ENCODE measurements at regions not wholly inside any gene's neighbourhood (a gene's known extent, or its start where the extent isn't known, plus 50 kb on each side); places are given as distances from the start of the nearest gene placed in this dataset.

DNA sequence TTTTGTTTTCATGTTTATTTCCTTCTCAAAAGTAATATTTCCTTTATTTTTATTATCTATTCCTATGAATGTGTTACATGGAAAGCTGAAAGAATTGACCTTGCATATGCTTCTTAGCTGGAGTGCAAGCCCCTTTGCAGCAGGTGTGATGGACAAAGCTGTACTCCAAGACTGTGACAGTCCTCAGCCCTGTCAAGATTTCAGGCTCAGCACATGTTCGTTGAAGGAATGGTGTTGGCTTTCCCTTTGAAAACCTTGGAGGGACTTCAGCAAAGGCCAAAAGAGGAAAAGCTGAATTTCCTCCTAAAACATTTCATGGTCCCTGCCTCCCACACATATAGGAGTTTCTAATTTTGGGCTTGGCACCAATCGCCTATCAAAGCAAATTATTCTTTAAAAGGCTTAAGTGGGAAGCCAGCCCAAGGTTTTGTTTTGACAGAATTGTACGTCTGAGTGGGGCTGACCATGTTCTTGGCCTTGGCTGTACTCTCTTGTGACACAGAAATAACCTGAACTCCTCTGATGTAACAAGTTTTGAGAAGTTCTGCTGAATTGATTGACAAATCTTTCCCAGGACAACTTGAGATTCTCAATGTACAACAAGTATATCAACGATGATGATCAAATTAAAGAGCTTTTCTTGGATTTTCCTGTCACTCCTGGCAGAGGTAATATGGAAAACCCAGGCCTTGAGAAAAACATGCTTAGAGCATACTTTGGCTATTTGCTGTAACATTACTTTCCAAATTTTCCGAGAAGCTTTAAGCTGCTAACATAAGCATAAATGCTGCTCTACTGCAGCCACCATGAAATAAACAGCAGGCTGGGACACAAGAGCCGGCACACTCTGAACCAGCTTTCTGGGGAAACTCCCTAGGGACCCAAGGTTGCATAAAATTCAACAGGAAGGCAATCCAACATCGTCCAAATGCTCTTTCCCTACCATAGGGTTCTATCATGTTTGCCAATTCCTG, 135.7 kb upstream of the ZNF648 start:
- DNase-seq (ENCODE audit: low read depth, low spot score), result no peak

DNA sequence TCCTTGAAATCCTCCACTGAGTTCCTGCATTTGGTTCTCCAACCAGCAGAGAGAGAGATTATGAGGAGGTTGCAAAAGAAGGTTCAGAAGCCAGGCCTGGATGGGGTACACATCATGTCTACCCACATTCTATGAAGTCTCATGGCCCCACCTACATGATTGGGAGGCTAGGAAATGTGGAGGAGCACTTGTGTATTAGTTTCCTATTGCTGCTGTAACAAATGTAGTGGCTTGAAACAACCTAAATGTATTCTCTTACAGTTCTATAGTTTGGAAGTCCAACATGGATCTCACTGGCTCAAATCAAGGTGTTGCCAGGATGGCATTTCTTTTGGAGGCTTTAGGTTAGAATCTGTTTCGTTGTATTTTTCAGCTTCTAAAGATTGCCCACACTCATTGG, 134.2 kb upstream of the ZNF648 start:
- no peak for DNase-seq (ENCODE audit: low read depth, low spot score)

DNA sequence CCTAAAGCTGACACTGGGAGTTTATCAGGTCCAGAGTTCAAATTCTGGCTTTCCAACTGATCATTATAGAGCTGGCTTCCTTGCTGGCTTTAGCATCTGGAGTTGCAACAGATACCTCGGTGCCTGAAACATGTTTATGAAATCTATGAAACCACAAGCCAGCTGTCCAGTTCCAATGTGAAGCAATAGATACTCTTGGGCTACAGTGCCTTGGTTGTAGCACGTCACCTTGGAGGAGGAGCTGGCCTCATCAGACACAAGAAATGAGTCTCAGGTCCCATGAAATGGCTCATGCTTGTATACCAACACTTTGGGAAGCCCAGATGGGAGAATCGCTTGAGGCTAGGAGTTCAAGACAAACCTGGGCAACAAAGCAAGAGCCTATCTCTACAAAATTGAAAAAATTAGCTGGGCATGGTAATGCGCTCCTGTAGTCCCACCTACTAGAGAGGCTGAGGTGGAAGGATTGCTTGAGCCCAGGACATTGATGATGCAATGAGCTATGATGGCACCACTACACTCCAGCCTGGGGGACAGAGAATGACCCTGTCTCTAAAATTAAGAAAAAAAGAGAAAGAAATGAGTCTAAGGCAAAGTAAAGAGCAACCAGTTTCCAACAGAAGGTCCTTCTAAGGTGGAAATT, 132.5 kb upstream of the ZNF648 start:
- no peak for DNase-seq (ENCODE audit: low read depth, low spot score)

DNA sequence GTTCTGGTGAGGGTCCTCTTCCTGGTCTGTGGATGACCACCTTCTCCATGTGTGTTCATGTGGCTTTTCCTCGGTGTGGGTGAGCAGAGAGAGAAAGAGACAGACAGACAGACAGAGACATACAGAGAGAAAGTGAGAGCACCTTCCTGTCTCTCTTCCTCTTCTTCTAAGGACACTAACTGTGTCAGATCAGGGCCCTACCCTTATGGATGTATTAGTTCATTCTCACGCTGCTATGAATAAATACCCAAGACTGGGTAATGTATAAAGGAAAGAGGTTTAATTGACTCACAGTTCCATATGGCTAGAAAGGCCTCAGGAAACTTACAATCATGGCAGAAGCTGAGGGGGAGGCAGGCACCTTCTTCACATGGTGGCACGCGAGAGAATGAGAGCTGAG, 131.5 kb upstream of the ZNF648 start:
- DNase-seq (ENCODE audit: low read depth, low spot score), result no peak

DNA sequence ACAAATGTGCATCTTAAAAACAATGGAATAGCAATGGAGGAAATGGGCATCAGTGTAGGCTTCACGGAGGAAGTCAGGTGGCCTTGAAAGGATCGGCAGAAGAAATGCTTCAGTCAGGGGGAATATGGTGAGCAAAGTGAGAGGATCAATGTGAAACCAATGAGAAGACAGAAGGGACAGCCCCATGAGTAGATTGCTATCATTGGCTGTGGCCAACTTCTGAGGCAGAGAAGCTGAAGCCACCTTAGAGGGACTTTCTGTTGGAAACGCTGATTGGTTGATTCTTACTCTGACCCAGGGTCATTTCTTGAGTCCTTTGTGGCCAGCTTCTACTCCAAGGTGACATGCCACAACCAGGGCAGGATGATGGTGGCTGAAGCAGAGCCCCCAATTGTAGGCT, 130.7 kb upstream of the ZNF648 start:
- no peak for DNase-seq (ENCODE audit: low read depth, low spot score)

DNA sequence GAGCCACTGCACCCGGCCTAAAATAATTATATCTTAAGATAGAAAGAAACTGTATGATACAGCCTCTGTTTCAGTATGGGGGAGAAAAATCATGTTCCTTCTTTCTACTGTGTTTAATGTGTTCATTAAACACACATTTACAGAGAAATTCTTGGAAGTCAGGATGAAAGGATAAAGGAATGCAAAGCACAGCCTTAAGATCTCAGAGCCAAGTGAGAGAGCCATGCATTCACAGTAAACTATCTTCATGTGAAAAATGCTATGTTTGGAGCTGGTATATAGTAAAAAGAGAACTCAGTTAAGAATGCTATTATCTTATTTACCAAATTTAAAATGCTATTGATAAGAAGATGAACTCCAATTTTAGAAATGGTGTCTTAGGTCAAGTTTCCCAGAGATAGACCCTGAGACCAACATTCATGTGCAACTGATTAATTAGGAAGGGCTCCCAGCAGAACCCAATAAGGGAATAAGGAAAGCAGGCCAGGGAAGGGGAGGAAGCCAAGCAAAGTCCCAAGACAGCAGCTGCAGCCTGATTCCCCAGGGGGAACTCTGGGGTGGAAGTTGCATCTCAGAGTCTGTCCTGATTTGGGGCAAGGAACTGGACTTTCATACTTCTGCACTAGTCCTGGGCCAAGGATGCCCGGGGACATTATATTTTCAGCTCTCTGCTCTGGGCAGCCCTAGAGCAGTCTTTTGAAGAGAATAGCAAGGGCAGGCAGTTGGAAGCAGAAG, 130.0 kb upstream of the ZNF648 start:
- DNase-seq (ENCODE audit: low read depth, low spot score), result no peak

DNA sequence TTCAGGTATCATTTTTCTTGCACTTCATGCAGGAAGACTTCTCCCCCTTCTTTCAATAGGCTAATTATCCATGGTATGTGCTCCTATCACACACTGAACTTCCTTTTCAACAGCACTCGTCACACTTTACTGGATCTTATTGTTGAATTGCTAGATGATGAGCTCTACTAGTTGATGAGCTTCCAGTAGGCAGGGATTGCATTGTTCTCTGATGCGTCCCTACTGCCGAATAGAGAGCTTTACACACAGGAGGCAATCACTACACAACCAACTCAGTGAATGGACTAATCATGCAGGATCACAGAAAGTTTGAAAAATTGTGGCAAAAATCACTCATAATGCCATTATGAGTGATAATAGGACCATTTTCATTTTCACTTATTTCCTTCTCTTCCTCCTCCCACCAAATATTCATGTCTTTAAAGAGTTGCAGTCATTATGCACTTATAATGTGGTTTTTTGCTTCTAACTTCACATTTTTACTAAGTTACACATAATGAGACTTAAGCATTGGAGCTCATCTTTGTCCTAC, 128.1 kb upstream of the ZNF648 start:
- DNase-seq (ENCODE audit: low read depth, low spot score), result no peak

DNA sequence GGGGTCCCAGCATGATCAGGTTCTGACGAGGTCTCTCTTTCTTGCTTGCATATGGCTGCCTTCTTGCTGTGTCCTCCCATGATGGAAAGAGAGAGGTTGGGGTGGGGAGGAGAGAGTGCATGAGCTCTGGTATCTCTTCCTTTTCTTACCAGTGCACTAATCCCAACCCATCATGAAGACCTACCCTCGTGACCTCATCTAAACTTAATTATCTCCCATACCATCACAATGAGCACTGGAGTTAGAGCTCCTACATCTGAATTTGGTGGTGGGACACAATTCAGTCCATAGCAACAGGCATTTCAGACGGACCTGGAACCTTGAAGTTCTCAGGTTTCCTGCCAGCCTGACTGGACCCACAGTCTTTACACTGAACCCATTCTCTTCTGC, 125.2 kb upstream of the ZNF648 start:
- no peak for DNase-seq (ENCODE audit: low read depth, low spot score)

DNA sequence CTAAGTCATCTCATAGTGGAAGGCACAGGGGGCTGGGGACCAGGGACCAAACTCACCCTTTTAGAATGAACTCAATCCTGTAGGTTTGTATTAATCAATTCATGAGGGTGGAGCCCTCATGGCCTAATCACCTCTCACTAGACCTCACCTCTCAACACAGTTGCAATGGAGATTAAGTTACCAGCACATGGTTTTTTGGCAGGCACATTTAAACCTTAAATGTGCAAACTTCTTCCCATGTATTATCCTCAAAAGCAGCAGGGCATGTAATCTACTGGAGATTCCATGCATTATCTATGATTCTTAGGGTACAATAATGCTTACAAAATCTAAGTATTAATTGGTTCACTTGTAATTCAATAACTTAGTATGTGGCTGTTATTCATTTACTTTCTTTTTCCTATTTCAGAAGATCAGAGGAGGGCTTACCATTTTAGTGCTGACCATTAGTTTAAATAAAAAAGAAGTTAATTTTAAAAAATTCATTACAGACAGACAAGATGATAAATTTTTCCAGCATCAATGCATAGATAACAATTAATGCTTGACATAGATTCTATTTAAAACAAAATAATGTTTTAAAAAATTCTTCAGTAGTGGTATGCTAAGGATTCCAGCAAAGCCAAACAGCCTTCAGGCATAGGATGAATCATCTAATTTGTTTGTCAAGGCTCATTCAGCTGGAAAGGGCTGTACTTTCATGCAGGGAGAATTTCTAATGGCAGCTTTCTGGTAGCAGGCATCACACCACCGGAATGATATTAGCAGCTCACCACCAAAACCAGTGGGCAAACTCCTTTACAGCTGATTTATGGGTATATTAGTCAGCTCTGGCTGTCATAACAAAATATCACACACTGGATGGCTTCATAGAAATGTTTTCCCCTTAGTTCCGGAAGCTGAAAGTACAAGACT, 124.6 kb upstream of the ZNF648 start:
- DNase-seq (ENCODE audit: low read depth, low spot score), result no peak

DNA sequence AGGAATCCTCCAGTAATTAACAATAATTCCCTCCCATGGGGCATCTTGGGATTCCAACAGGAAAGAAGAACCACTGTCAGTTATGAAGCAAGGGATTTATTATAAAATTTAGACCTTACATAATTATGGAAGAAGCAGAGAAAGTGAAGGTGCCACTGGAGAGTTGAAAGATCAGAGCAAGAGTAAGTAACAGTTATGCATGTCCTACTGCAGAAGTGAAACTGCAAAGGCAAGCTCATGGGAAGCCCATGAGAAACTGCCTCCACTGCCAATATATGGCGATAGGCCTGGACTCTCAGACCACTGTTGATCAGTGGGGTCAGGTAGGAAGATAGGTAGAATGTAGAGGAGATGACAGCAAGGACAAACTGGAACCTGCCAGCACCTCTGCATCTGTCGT, 123.6 kb upstream of the ZNF648 start:
- no peak for DNase-seq (ENCODE audit: low read depth, low spot score)

DNA sequence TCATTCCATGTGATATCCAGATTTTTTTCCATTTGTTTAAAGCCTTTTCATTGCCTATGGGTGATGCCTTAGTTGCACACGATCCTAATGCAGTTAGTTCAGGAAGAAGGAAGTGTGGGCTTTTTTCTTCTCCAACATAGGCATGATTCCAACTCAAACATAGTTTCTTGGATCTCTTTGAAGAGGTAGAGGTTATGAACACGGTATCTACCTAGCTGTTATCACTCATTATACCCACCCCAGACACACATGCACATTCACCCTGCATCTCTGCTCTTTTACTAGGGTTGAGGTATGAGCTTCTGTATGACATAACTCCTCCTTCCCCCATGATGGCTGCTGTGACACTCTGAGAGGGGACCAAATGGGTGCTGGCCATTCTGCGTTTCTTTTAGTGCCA, 122.1 kb upstream of the ZNF648 start:
- no peak for DNase-seq (ENCODE audit: low read depth, low spot score)

DNA sequence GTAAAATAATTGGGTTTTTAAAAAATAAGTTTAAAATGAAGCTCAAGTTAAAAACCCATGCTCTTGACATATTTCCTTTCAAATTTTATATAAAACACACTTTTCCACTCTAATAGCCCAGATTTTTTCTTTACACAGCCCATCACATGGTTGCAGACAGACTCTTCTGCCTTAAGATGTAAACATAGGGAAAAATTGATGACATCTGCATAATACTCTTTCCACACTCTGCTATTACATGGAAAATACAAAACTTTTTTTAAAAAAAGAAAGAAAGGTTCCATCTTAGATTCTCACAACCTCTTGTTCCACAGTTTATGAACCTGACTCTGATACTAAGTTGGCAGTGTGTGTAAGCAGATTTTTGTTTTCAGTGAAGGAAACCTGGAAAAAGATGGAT, 120.8 kb upstream of the ZNF648 start:
- DNase-seq (ENCODE audit: low read depth, low spot score), result no peak

DNA sequence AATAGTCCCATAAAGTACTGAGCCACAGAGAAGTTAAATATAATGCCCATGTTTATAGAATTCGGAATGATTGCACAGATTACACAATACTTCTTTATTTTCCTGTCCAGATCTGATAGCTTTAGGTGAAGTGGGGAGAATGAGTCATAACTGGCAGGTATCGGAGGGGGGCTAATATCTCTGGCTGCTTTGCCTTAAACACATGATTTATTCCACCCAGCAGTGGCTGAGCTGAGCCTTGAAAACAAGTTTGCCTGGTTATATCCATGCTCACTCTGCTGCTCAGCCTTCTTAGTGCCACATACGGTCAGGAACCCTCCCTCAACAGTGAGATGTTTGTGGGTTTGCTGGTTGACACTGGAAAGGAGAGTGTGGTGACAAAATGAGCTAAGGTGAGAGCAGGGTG, 119.7 kb upstream of the ZNF648 start:
- DNase-seq (ENCODE audit: low read depth, low spot score), result no peak

DNA sequence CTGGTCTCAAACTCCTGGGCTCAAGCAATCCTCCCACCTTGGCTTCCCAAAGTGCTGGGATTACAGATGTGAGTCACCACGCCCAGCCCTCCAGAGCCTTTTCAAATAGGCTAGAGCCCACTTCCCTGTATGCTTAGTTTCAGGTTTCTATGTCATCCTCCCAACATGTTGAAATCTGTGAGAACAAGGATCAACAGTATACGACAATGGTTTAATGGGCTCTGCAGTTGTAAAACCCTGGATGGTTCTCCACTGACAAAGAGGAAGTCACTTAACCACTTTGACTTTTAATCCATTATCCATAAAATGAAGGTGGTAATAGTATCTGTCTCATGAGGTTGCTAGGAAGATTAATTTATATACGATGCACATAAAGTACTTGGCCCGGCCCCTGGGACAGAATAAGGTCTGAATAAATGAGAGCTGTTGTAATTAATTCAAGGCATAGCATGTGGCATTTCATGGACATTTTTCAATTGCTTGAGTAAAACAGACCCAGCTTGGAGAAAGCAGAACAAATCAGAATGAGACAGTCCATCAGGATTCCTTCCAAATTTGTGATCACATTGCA, 113.9 kb upstream of the ZNF648 start:
- no peak for DNase-seq (ENCODE audit: low read depth, low spot score)

DNA sequence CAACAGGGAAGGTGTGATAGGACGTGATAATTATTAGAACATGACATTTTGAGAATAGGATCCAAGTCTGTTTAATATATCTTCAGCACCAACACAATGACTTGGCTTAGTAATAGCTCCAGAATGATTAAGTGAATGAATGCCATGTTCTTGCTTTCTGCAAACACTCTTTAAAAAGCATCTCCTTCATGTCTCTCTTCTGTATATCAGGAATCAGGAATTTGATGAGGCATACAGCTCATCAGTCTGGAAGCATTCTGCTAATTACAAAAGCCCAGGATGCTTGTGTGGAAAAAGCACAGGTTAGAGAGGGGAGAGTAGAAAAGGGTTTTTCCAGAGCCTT, 113.0 kb upstream of the ZNF648 start:
- no peak for DNase-seq (ENCODE audit: low read depth, low spot score)

DNA sequence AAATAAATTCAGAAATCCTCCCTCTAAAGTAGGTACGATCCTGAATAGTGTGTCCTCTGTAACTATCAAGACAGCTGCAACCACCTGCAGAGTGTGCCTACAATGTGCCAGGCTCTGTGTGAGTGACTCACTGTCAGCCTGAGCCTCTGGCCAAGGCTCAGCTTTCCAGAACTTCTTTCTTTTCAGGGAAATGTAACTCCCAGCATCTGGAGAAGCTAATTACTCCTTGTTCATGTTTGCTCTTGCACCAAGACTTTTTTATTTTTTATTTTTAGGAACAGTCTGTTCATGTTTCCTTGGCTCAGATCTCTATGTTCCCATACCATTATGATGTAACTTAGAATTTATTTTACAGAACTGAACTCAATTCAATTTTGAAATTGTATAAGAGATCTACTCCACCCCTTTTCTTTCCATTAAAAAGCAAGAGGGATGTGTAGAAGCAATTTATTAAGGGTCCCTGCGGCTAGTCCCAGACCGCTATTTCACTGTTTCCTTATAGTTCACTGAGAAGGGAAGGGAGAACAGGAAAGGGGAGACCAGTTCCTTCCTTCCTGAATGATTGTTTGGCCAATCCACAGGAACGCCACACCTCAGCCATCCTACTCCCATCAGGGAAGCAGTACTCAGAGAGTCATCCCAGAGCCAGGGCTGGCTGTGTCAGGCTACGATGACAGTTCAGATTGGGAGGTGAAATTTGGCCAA, 112.4 kb upstream of the ZNF648 start:
- DNase-seq (ENCODE audit: low read depth, low spot score), result no peak

DNA sequence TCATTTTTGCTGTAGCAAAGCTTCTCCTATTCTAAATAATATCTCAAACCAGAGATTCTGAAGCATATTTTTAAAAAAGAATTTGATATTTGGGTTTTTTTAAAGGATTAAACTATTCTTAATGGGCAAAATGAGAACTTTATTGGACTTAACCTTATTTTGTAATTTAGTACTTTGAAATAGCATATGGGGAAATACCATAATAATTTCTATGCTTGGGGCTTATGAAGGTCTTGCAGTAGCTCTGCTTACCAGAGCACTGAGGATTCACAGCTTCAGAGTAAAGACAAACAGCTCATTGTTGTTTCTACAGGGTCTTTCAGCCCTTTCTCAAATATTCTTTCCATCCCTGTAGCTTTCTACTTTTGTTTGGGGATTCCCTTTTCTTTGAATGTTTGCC, 111.2 kb upstream of the ZNF648 start:
- no peak for DNase-seq (ENCODE audit: low read depth, low spot score)

DNA sequence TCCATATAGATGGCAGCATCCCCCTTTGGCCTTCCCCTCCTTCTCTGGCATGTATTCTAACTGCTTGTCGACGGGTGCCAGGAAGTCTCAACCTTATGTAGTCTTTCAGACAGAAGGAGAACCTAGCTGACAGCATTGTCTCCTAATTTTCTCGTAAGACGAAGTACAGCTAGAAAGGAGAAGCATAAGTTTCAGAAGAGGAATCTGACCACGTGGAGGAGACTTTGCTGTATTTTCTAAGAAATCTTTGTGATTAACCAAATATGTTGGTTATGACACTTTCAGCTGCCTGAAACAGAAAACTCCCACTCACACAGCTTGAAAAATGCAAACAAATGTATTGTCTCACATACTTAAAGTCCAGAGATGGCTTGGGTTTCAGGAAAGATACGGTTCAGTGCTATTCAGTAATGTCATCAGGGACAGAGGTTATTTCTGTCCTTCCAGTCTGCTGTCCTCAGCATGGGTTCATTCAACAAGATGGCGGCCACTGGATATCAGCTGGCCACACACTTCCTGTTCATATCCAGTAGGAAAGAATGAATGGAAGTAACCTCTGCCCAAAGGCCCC, 109.5 kb upstream of the ZNF648 start:
- DNase-seq (ENCODE audit: low read depth, low spot score), result no peak

DNA sequence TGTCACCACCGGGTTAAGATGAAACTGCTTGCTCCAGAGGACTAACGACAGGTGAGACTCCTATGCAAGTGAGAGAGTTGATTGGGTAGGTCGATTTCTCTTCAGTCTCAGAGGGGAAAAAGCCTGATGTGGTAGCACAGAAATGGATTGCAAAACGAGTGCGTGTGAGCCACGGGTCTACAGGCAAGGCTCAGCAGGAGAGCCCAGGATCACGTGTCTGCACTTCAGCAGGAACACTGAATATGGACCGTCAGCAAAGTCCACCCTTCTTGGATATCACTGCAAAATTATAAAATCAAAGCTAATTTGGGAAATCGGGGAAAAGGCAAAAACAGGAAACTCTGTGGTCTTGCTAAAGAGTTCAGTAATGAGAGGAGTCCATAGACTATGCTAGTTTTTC, 107.7 kb upstream of the ZNF648 start:
- DNase-seq (ENCODE audit: low read depth, low spot score), result no peak

DNA sequence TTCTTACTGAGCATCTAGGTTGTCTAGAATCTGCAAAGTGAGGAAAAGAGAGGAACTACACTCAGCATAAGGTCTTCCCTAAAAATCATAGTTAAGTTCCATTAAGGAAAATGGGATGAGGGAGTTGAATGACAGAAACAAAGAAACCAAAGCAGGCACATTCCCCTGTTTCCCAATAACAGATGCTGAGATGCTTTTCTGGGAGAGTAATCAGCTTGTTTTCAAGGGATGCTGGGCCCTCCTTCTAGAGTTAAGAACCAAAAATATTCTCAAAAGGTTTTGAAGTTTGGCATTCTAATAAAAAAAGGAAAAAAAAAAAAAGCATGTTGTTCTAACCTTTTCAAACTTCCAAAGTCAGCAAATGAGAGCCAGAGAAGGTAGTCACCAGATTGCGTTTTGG, 105.2 kb upstream of the ZNF648 start:
- no peak for DNase-seq (ENCODE audit: low read depth, low spot score)

Data from activated CD4-positive, CD25-positive, alpha-beta regulatory T cell treated with anti-CD3 and anti-CD28 coated beads, Interleukin-2, amount 50 U/mL, for 16 hours (primary cell).